22Rv1 (cell line): ENCODE measurements at regions not wholly inside any gene's neighbourhood (a gene's known extent, or its start where the extent isn't known, plus 50 kb on each side); places are given as distances from the start of the nearest gene placed in this dataset.

Experiments used
- ZFX ChIP-seq: fragments of 450-650 bp; IDR thresholded peaks from 2 replicates; pipeline ENCODE4 v1.6.1; 2017; ENCODE audit warnings: antibody characterized with exemption, borderline replicate concordance
- TF ChIP-seq, protein P1 (sequence below): fragments of 450-650 bp; IDR thresholded peaks from 2 replicates; pipeline ENCODE4 v1.5.1; 2017; ENCODE audit warnings: mild to moderate bottlenecking

DNA sequence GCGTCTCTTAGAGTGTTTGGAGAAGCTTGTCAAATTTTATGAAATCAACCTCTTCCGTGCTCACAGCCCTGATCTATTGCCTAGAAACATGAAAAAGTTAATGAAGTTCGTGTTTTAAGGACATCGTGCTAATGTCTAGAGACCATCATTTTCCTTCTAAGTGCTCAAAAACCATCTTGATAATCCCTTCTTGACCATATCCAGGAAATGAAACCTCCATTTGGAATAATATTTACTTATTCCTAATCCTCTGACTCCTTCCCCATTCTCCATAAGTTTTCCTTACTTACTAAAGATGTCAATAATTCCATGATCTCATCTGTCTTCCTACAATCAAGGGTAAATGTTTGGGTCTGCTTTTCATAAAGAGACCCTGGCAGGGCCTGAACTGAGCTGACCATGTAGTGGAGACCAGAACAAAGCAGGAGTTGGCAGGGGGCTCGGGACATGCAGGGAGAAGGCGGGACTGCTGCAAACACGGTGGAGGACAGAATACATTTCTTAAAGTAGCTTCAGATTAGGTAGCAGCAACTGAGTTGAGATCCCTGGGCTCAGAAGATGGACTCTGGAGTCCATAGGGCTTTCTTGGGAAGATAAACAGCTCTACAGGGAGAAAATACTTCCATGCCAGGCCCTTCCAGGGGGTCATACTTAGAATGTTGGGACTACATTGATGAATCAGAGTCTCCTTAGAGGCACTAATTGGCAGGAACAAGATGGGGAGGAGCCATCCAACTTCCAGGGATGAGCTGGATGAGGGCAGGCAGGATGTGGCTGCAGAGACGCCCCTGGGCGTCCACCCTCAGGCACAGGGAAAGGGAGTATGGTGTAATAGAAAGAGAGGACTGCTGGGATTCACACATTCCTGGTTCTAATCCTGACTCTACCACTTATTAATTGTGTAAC, 100.7 kb downstream of the RIN2 start:
- TF ChIP-seq, protein P1, sequence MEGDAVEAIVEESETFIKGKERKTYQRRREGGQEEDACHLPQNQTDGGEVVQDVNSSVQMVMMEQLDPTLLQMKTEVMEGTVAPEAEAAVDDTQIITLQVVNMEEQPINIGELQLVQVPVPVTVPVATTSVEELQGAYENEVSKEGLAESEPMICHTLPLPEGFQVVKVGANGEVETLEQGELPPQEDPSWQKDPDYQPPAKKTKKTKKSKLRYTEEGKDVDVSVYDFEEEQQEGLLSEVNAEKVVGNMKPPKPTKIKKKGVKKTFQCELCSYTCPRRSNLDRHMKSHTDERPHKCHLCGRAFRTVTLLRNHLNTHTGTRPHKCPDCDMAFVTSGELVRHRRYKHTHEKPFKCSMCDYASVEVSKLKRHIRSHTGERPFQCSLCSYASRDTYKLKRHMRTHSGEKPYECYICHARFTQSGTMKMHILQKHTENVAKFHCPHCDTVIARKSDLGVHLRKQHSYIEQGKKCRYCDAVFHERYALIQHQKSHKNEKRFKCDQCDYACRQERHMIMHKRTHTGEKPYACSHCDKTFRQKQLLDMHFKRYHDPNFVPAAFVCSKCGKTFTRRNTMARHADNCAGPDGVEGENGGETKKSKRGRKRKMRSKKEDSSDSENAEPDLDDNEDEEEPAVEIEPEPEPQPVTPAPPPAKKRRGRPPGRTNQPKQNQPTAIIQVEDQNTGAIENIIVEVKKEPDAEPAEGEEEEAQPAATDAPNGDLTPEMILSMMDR = no peak
- TF ChIP-seq ZFX = no peak
